Neutrophil (primary cell): ENCODE measurements at regions not wholly inside any gene's neighbourhood (a gene's known extent, or its start where the extent isn't known, plus 50 kb on each side); places are given as distances from the start of the nearest gene placed in this dataset.
"Not testable (repeated sequence)": the region's sequence is repeated elsewhere in the genome, so short reads cannot be mapped to it uniquely, and the experiment has no call there.

Source experiments
- H3K27ac ChIP-seq: fragments of 200-600 bp; sonication (generic); 2 replicates; pipeline ENCODE4 v1.5.1; 2016; ENCODE audit warnings: mild to moderate bottlenecking, moderate library complexity
- H3K27me3 ChIP-seq: fragments of 200-600 bp; sonication (generic); 2 replicates; pipeline ENCODE4 v1.6.0; 2016; ENCODE audit warnings: mild to moderate bottlenecking
- H3K36me3 ChIP-seq: fragments of 200-600 bp; sonication (generic); 2 replicates; pipeline ENCODE4 v1.5.1; 2017
- H3K4me1 ChIP-seq, 2 experiments: fragments of 200-600 bp in 1 of 2; sonication (generic) in 1 of 2; 1 replicate in 1 of 2; 2 replicates in 1 of 2; pipeline versions ENCODE4 v1.5.1 to v1.6.1; 2013 to 2016; ENCODE audit warnings: low read depth in 1 of 2, low read length in 1 of 2, mild to moderate bottlenecking in 1 of 2, moderate library complexity in 1 of 2; ENCODE audit not compliant: control insufficient read depth in 1 of 2, insufficient read depth in 1 of 2
- H3K4me3 ChIP-seq, 2 experiments: fragments of 200-600 bp in 1 of 2; sonication (generic) in 1 of 2; 1 replicate in 1 of 2; 2 replicates in 1 of 2; pipeline ENCODE4 v1.5.1; 2013 to 2016; ENCODE audit warnings: low read depth in 1 of 2, low read length in 1 of 2, mild to moderate bottlenecking in 1 of 2, moderate library complexity in 1 of 2
- H3K9me3 ChIP-seq: fragments of 200-600 bp; sonication (generic); 2 replicates; pipeline ENCODE4 v1.5.1; 2016
- CTCF ChIP-seq: fragments of 200-600 bp; sonication (generic); IDR thresholded peaks from 2 replicates; pipeline ENCODE4 v1.5.1; 2016; ENCODE audit warnings: antibody characterized with exemption

GRCh38 chr19:28297036-28297435, 915.9 kb downstream of the UQCRFS1 start:
- TF ChIP-seq CTCF = no peak
- Histone ChIP-seq H3K27me3 (no peaks in the 10 kb centered on the region), H3K9me3 (no peaks in the 10 kb centered on the region), H3K27ac (no peak overlapping the region), H3K4me1 (no peaks in the 10 kb centered on the region), H3K36me3 (no peaks in the 10 kb centered on the region), H3K4me3 (no peak overlapping the region)

GRCh38 chr19:28296506-28296905, 916.4 kb downstream of the UQCRFS1 start:
- Histone ChIP-seq H3K36me3 (no peaks in the 10 kb centered on the region), H3K27ac (no peak overlapping the region), H3K9me3 (no peaks in the 10 kb centered on the region), H3K4me1 (no peaks in the 10 kb centered on the region), H3K27me3 (no peaks in the 10 kb centered on the region), H3K4me3 (no peak overlapping the region)
- TF ChIP-seq CTCF = no peak

GRCh38 chr19:28294975-28295374, 918.0 kb downstream of the UQCRFS1 start:
- not testable (repeated sequence) for H3K4me1 ChIP-seq, H3K4me3 ChIP-seq, H3K27ac ChIP-seq, H3K36me3 ChIP-seq, H3K27me3 ChIP-seq, H3K9me3 ChIP-seq

- no peak for TF ChIP-seq CTCF
- no peak overlapping the region for H3K27ac ChIP-seq
- no peaks in the 10 kb centered on the region for H3K4me1 ChIP-seq
Measured at GRCh38 chr19:28294395-28294794, 918.6 kb downstream of the UQCRFS1 start.

DNA sequence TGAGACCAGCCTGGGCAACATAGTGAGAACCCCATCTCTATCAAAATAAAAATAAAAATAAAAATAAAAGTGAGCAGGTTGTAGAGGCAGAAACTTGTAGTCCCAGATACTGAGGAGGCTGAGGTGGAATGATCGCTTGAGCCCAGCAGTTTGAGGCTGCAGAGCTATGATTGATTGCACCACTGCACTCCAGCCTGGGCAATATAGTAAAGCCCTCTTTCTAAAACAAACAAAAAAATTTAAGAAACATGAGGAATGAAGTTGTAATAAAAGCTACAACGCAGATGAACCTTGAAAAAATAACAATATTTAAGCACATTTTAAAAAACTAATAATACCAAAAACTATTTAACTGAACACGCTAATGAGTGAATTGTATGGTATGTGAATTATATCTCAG, 919.3 kb downstream of the UQCRFS1 start:
- Histone ChIP-seq H3K4me1 (no peaks in the 10 kb centered on the region), H3K9me3 (no peaks in the 10 kb centered on the region), H3K27me3 (no peaks in the 10 kb centered on the region), H3K36me3 (no peaks in the 10 kb centered on the region), H3K27ac (no peak overlapping the region), H3K4me3 (no peak overlapping the region)
- TF ChIP-seq CTCF = no peak

More at GRCh38 chr19:28294395-28294794, 918.6 kb downstream of the UQCRFS1 start:
- no peaks in the 10 kb centered on the region for H3K36me3 ChIP-seq
- H3K4me3 ChIP-seq = no peak overlapping the region
- no peaks in the 10 kb centered on the region for H3K27me3 ChIP-seq
- no peaks in the 10 kb centered on the region for H3K9me3 ChIP-seq

- no peak for TF ChIP-seq CTCF
- no peaks in the 10 kb centered on the region for H3K27me3 ChIP-seq
- no peak overlapping the region for H3K27ac ChIP-seq
- H3K4me1 ChIP-seq = no peaks in the 10 kb centered on the region
- no peaks in the 10 kb centered on the region for H3K9me3 ChIP-seq
- H3K4me3 ChIP-seq = no peak overlapping the region
- H3K36me3 ChIP-seq = no peaks in the 10 kb centered on the region
Measured at GRCh38 chr19:28292822-28293500, 920.0 kb downstream of the UQCRFS1 start.
